Adrenal gland (tissue), 9 donors: ENCODE measurements at regions not wholly inside any gene's neighbourhood (a gene's known extent, or its start where the extent isn't known, plus 50 kb on each side); places are given as distances from the start of the nearest gene placed in this dataset.

Source experiments
- DNase-seq, 7 donors: peaks; one replicate each; pipeline ENCODE4 v3.0.0-alpha.2; 2019 to 2020
- H3K27ac ChIP-seq, 5 donors: fragments of 200-600 bp; sonication (generic) in 4 of 5; 1 replicate in 3 of 5; 2 replicates in 2 of 5; pipeline versions ENCODE4 v1.5.1 to v1.8.0; 2016 to 2020; ENCODE audit warnings: mild to moderate bottlenecking in 1 of 5
- H3K27me3 ChIP-seq: fragments of 200-600 bp; 2 replicates; pipeline ENCODE4 v1.8.0; 2021
- H3K36me3 ChIP-seq, 2 donors: fragments of 200-600 bp; replicated peaks in 1 of 2; 1 replicate in 1 of 2; 2 replicates in 1 of 2; pipeline versions ENCODE4 v1.5.1 to v1.8.0; 2018 to 2022
- H3K4me1 ChIP-seq, 2 donors: fragments of 200-600 bp; replicated peaks in 1 of 2; 1 replicate in 1 of 2; 2 replicates in 1 of 2; pipeline versions ENCODE4 v1.5.1 to v1.8.0; 2018 to 2021
- H3K4me3 ChIP-seq, 4 donors: fragments of 200-600 bp; sonication (generic) in 3 of 4; one replicate each; pipeline ENCODE4 v1.5.1; 2016 to 2018
- H3K9me3 ChIP-seq, 3 donors: fragments of 200-600 bp; sonication (generic) in 1 of 3; replicated peaks in 1 of 3; 1 replicate in 2 of 3; 2 replicates in 1 of 3; pipeline versions ENCODE4 v1.5.1 to v1.8.0; 2016 to 2021
- CTCF ChIP-seq, 6 experiments: fragments of 450-650 bp in 4 of 6; fragments of 200-600 bp in 2 of 6; sonication (generic) in 1 of 6; IDR thresholded peaks; 1 replicate in 5 of 6; 2 replicates in 1 of 6; pipeline versions ENCODE4 v1.5.1 to v1.8.0; 2016 to 2021; ENCODE audit warnings: antibody characterized with exemption in 6 of 6, mild to moderate bottlenecking in 2 of 6, moderate library complexity in 1 of 6
- POLR2A ChIP-seq, 2 donors: fragments of 450-650 bp; IDR thresholded peaks; one replicate each; pipeline ENCODE4 v1.6.1; 2017; ENCODE audit warnings: antibody characterized with exemption in 2 of 2, mild to moderate bottlenecking in 2 of 2, moderate library complexity in 1 of 2
- WGBS, 4 donors: extraction: QIAGEN DNeasy Blood & Tissue Kit in 2 of 4; methylation state at CpG; one replicate each; pipeline versions ENCODE4 v1.1.5 to v1.1.7; 2013 to 2017; 5-methylcytosine and 5-hydroxymethylcytosine counted together
- intact Hi-C, 2 donors: fragments of 100-400 bp; cut with DNase I; formaldehyde crosslinking; loops; one replicate each; pipeline versions ENCODE4 v1.14.1 to v1.15.0; 2022 to 2023
- donor health status: healthy with polysubstance abuse.
- donor health status: Bipolar disorder and iron deficiency.
- donor health status: DM: yes; HTN: yes; CAD: no.
- donor health status: DM: no; HTN: no; CAD: no.
- donor health status: DM: no; HTN: no; CAD: no.

DNA sequence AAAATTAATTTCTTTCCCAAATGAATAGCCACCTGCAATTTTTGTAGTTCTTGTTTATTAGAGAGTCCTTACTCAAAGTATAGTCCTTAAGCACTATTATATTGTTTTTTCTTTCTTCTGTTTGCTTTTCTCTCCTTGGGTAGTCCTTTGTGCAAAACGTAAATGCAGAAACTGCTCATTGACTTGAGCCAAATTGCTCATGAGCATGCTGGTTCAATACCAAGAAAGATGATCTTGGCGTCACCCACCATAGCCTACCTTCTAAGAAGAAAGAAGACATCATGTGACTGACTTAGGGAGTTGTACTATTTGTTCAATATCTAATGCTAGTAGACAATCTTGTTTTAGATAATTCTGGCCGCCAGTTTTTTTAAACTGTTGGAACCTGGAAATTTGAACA lies 248.8 kb upstream of the DMRT1 start:
- H3K36me3 ChIP-seq, result no peaks in the 10 kb centered on the region
- intact Hi-C loops, result no loop called here
- 91 to 95% (median 94%) methylated on average over 3 of the region's 3 CpGs for WGBS, 4 donors
- no peak for DNase-seq
- no peaks in the 10 kb centered on the region for H3K9me3 ChIP-seq
- TF ChIP-seq POLR2A (IDR thresholded peaks at IDR 0.05), result no peak
- TF ChIP-seq CTCF (IDR thresholded peaks at IDR 0.05), result no peak
- no peak overlapping the region for H3K4me3 ChIP-seq
- H3K27me3 ChIP-seq, result no peaks in the 10 kb centered on the region
- H3K27ac ChIP-seq, result no peak overlapping the region
- peaks cover 0 to 6% of the 10 kb centered on the region in 2 donors for H3K4me1 ChIP-seq

DNA sequence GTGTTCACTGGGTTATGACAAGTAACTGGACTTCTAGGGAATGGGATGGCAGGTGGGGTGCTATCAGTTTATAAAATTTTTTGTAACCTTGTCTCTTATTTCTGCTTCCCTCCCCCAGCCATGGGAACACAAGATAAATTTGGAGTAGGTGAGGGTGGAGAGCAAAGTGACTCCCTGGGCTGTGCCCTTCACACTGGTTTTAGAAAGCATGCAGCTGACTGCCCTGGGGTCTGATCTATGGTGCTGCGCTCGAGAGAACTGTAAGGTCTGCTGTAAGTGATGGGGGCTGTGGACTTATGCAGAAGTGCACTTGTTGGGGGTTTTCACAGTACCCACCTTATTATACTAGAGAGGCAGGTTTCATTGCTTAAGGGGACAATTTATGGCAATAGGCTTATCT lies 247.7 kb upstream of the DMRT1 start:
- H3K27me3 ChIP-seq, result no peaks in the 10 kb centered on the region
- no peaks in the 10 kb centered on the region for H3K36me3 ChIP-seq
- H3K4me3 ChIP-seq, result no peak overlapping the region
- DNase-seq, result no peak
- no peak for TF ChIP-seq POLR2A (IDR thresholded peaks at IDR 0.05)
- TF ChIP-seq CTCF (IDR thresholded peaks at IDR 0.05), result no peak
- no peaks in the 10 kb centered on the region for H3K9me3 ChIP-seq
- H3K27ac ChIP-seq, result no peak overlapping the region
- peaks cover 0 to 6% of the 10 kb centered on the region in 2 donors for H3K4me1 ChIP-seq
- 76 to 94% (median 89%) methylated on average over 2 of the region's 2 CpGs for WGBS, 4 donors
- intact Hi-C loops, result no loop called here

DNA sequence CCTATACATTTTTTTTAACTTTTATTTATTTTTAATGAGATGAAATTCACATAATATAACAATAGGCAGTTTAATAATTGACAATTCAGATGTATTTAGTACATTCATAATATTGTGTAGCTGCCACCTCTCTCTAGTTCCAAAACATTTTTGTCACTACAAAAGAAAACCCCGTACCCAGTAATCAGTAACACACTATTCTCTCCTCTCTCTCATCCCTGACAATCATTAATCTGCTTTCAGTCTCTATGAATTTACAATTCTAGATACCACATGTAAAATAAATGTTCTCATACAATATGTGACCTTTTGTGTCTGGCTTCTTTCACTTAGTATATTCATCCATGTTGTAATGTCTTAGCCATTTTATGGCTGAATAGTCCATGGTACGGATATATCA lies 244.8 kb upstream of the DMRT1 start:
- intact Hi-C loops, result no loop called here
- H3K27ac ChIP-seq, result no peak overlapping the region
- no peak overlapping the region for H3K4me3 ChIP-seq
- no peaks in the 10 kb centered on the region for H3K27me3 ChIP-seq
- no peaks in the 10 kb centered on the region for H3K36me3 ChIP-seq
- DNase-seq, result no peak
- TF ChIP-seq POLR2A (IDR thresholded peaks at IDR 0.05), result no peak
- no peak for TF ChIP-seq CTCF (IDR thresholded peaks at IDR 0.05)
- H3K9me3 ChIP-seq, result no peaks in the 10 kb centered on the region
- H3K4me1 ChIP-seq, result no peaks in the 10 kb centered on the region
- WGBS, 4 donors, result 90 to 99% (median 94%) methylated on average over 2 of the region's 2 CpGs

- WGBS, 4 donors, result 94 to 95% (median 95%) methylated on average over 3 of the region's 3 CpGs
- H3K27ac ChIP-seq, result no peak overlapping the region
- H3K4me1 ChIP-seq, result no peaks in the 10 kb centered on the region
- no peaks in the 10 kb centered on the region for H3K36me3 ChIP-seq
- no peak overlapping the region for H3K4me3 ChIP-seq
- no peaks in the 10 kb centered on the region for H3K9me3 ChIP-seq
- TF ChIP-seq POLR2A (IDR thresholded peaks at IDR 0.05) (no peak), CTCF (IDR thresholded peaks at IDR 0.05) (no peak)
- DNase-seq, result no peak
- no peaks in the 10 kb centered on the region for H3K27me3 ChIP-seq
- intact Hi-C loops, result no loop called here
Measured at GRCh38 chr9:600006-600405, 241.5 kb upstream of the DMRT1 start.
